Activated CD4-positive, alpha-beta T cell treated with anti-CD3 and anti-CD28 coated beads for 24 hours (primary cell): ENCODE measurements at regions not wholly inside any gene's neighbourhood (a gene's known extent, or its start where the extent isn't known, plus 50 kb on each side); places are given as distances from the start of the nearest gene placed in this dataset.

Experiments
- DNase-seq, 2 donors: peaks; one replicate each; pipeline ENCODE4 v3.0.0-alpha.2; 2020; ENCODE audit warnings: low read depth in 2 of 2

GRCh38 chr18:40569605-40570004 is 1385.4 kb upstream of the PIK3C3 start:
- no peak for DNase-seq

- no peak for DNase-seq
These were observed 1388.6 kb upstream of the PIK3C3 start for GRCh38 chr18:40566510-40566844.

- no peak for DNase-seq
These were observed 1389.1 kb upstream of the PIK3C3 start for GRCh38 chr18:40565805-40566509.

- DNase-seq = no peak
These were observed 1395.5 kb upstream of the PIK3C3 start for GRCh38 chr18:40559556-40559955.

- no peak for DNase-seq
These were observed 1396.2 kb upstream of the PIK3C3 start for GRCh38 chr18:40558706-40559392.

- DNase-seq = no peak
These were observed 1399.1 kb upstream of the PIK3C3 start for GRCh38 chr18:40555914-40556313.

- no peak for DNase-seq
These were observed 1402.0 kb upstream of the PIK3C3 start for GRCh38 chr18:40553029-40553428.

GRCh38 chr18:40546875-40547274 is 1408.2 kb upstream of the PIK3C3 start:
- no peak for DNase-seq

GRCh38 chr18:40534723-40535122 is 1420.3 kb upstream of the PIK3C3 start:
- no peak for DNase-seq

- no peak for DNase-seq
These were observed 1423.0 kb upstream of the PIK3C3 start for GRCh38 chr18:40532046-40532445.

GRCh38 chr18:40531051-40531450 is 1424.0 kb upstream of the PIK3C3 start:
- DNase-seq = no peak

- no peak for DNase-seq
These were observed 1425.6 kb upstream of the PIK3C3 start for GRCh38 chr18:40529478-40529877.

GRCh38 chr18:40524881-40525280 is 1430.2 kb upstream of the PIK3C3 start:
- no peak for DNase-seq

GRCh38 chr18:40523287-40523686 is 1431.7 kb upstream of the PIK3C3 start:
- DNase-seq = no peak

GRCh38 chr18:40501026-40501425 is 1454.0 kb upstream of the PIK3C3 start:
- no peak for DNase-seq

- no peak for DNase-seq
These were observed 1460.4 kb upstream of the PIK3C3 start for GRCh38 chr18:40494603-40495002.

GRCh38 chr18:40493316-40493715 is 1461.7 kb upstream of the PIK3C3 start:
- no peak for DNase-seq

GRCh38 chr18:40489301-40489700 is 1465.7 kb upstream of the PIK3C3 start:
- no peak for DNase-seq

GRCh38 chr18:40485318-40485717 is 1469.7 kb upstream of the PIK3C3 start:
- no peak for DNase-seq

- DNase-seq = no peak
These were observed 1481.6 kb upstream of the PIK3C3 start for GRCh38 chr18:40473221-40474029.

GRCh38 chr18:40470723-40471122 is 1484.3 kb upstream of the PIK3C3 start:
- DNase-seq = no peak

- no peak for DNase-seq
These were observed 1485.2 kb upstream of the PIK3C3 start for GRCh38 chr18:40469851-40470250.

- no peak for DNase-seq
These were observed 1485.7 kb upstream of the PIK3C3 start for GRCh38 chr18:40469316-40469715.
